Endothelial cell (in vitro differentiated cells): ENCODE measurements at regions not wholly inside any gene's neighbourhood (a gene's known extent, or its start where the extent isn't known, plus 50 kb on each side); places are given as distances from the start of the nearest gene placed in this dataset.
"Not testable (repeated sequence)": the region's sequence is repeated elsewhere in the genome, so short reads cannot be mapped to it uniquely, and the experiment has no call there.

Experiments
- DNase-seq: peaks from one replicate; pipeline ENCODE4 v3.0.0; 2021; ENCODE audit warnings: low spot score
- H3K27ac Mint-ChIP-seq: one replicate; pipeline ENCODE4 v1.8.0; 2021; ENCODE audit warnings: mixed read lengths, inconsistent platforms; ENCODE audit not compliant: unreplicated experiment
- H3K27me3 Mint-ChIP-seq: one replicate; pipeline ENCODE4 v1.8.0; 2021; ENCODE audit warnings: mild to moderate bottlenecking, moderate library complexity, mixed read lengths, inconsistent platforms; ENCODE audit not compliant: unreplicated experiment
- H3K36me3 Mint-ChIP-seq: one replicate; pipeline ENCODE4 v1.8.0; 2021; ENCODE audit warnings: mild to moderate bottlenecking, low read depth, mixed read lengths, inconsistent platforms; ENCODE audit not compliant: unreplicated experiment
- H3K4me1 Mint-ChIP-seq: one replicate; pipeline ENCODE4 v1.8.0; 2021; ENCODE audit warnings: mild to moderate bottlenecking, mixed read lengths, inconsistent platforms; ENCODE audit not compliant: unreplicated experiment
- H3K4me3 Mint-ChIP-seq: one replicate; pipeline ENCODE4 v1.8.0; 2021; ENCODE audit warnings: mild to moderate bottlenecking, mixed read lengths, inconsistent platforms; ENCODE audit not compliant: unreplicated experiment
- H3K9me3 Mint-ChIP-seq: one replicate; pipeline ENCODE4 v1.8.0; 2021; ENCODE audit warnings: mixed read lengths, inconsistent platforms; ENCODE audit not compliant: unreplicated experiment
- CTCF ChIP-seq: fragments of 200-600 bp; sonication (generic); IDR thresholded peaks from one replicate; pipeline ENCODE4 v1.5.0; 2021; ENCODE audit warnings: antibody characterized with exemption; ENCODE audit not compliant: unreplicated experiment

DNA sequence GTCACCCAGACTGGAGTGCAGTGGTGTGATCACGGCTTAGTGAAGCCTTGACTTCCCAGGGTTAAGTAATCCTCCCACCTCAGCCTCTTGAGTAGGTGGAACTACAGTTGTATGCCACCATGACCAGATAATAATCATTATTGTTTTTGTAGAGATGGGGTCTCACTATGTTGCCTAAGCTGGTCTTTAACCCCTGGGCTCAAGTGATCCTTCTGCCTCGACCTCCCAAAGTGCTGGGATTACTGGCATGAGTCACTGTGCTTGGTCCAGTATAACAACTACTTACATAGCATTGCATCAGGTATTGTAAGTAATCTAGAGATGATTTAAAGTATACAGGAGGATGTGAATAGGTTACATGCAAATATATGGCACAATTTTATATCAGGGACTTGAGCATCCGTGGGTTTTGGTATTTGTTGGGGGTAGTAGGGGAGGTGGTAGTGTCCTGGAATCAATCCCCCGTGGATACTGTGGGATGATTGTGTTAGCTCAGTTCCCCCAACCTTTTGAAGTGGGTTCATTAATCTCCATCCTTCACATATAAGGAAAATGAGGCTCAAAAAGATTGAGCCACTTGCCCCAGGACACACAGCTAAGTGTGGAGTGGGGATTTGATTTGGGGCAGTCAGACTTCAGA is 61.4 kb upstream of the CNIH3 start:
- H3K4me1 Mint-ChIP-seq = no peaks in the 10 kb centered on the region
- no peak overlapping the region for H3K4me3 Mint-ChIP-seq
- no peak for DNase-seq
- H3K9me3 Mint-ChIP-seq = no peaks in the 10 kb centered on the region
- no peak for TF ChIP-seq CTCF
- H3K27me3 Mint-ChIP-seq = no peaks in the 10 kb centered on the region
- H3K27ac Mint-ChIP-seq = no peak overlapping the region
- H3K36me3 Mint-ChIP-seq = no peaks in the 10 kb centered on the region

DNA sequence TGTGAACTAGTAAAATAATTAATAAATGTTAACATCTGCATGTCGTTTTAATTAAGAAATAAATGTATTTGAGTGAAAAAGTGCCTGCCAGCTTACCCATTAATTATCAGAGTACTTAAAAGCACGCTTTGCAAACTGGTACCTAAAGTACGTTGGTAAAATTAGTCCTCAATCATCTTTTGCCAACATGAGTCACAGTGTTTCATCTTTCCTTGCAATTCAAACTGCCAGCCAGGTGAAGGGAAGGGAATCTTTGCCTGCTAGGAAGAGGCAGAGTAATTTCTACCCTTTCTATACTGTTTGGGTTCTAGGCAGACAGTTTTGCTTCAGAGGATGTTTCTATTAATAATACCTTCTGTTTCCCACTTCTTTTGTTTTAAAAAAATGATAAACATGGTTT is 57.2 kb upstream of the CNIH3 start:
- TF ChIP-seq CTCF = no peak
- H3K4me1 Mint-ChIP-seq = no peaks in the 10 kb centered on the region

GRCh38 chr1:224559981-224560728 is 56.0 kb upstream of the CNIH3 start:
- Mint-ChIP-seq H3K36me3 (no peaks in the 10 kb centered on the region), H3K27me3 (no peaks in the 10 kb centered on the region), H3K9me3 (no peaks in the 10 kb centered on the region), H3K4me3 (no peak overlapping the region), H3K4me1 (no peaks in the 10 kb centered on the region), H3K27ac (no peak overlapping the region)
- no peak for DNase-seq
- no peak for TF ChIP-seq CTCF

More for the DNA sequence above, 57.2 kb upstream of the CNIH3 start:
- Mint-ChIP-seq H3K36me3 (no peaks in the 10 kb centered on the region), H3K4me3 (no peak overlapping the region), H3K27me3 (no peaks in the 10 kb centered on the region), H3K27ac (no peak overlapping the region), H3K9me3 (no peaks in the 10 kb centered on the region)
- no peak for DNase-seq

GRCh38 chr1:224562881-224563280 is 53.2 kb upstream of the CNIH3 start:
- not testable (repeated sequence) for H3K36me3 Mint-ChIP-seq, H3K4me1 Mint-ChIP-seq, H3K27me3 Mint-ChIP-seq, H3K9me3 Mint-ChIP-seq, H3K4me3 Mint-ChIP-seq, DNase-seq, H3K27ac Mint-ChIP-seq

DNA sequence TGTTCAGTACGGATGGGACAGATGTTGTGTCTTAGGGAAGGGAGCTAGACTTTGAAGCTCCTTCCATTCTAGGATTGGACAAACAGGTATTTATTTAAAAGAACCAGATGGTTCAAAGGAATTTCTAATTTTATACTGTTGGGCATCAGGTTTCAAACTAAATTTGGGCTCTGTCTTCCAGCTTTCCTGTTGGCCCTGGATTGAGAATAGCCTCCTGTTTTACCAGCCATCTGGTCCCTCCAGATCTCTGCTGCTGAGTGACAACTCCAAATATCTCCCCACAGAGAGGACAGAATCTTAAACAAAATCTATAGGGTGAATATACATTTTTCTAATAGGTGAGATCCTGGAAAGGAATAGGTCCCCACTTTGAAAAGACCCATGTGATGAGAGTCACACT is 52.5 kb upstream of the CNIH3 start:
- H3K27ac Mint-ChIP-seq = no peak overlapping the region
- H3K36me3 Mint-ChIP-seq = no peaks in the 10 kb centered on the region
- H3K4me1 Mint-ChIP-seq = no peaks in the 10 kb centered on the region
- TF ChIP-seq CTCF = no peak
- no peak for DNase-seq
- H3K4me3 Mint-ChIP-seq = no peak overlapping the region
- no peaks in the 10 kb centered on the region for H3K27me3 Mint-ChIP-seq
- H3K9me3 Mint-ChIP-seq = no peaks in the 10 kb centered on the region
